HG03432 (cell line): ENCODE measurements at regions not wholly inside any gene's neighbourhood (a gene's known extent, or its start where the extent isn't known, plus 50 kb on each side); places are given as distances from the start of the nearest gene placed in this dataset.
"Not testable (repeated sequence)": the region's sequence is repeated elsewhere in the genome, so short reads cannot be mapped to it uniquely, and the experiment has no call there.

ENCODE experiments used
- ATAC-seq: cut with Tn5 transposase; IDR thresholded peaks from one replicate; pipeline ENCODE4 v1.9.1; 2021; ENCODE audit warnings: mild to moderate bottlenecking, moderate library complexity; ENCODE audit not compliant: unreplicated experiment

- no peak for ATAC-seq
These were observed 195.5 kb upstream of the MBL2 start for GRCh38 chr10:52967806-52968795.

GRCh38 chr10:52966904-52967303 lies 194.3 kb upstream of the MBL2 start:
- ATAC-seq, result no peak

GRCh38 chr10:52965938-52966401 lies 193.4 kb upstream of the MBL2 start:
- peak; percentile 98 for ATAC-seq

- ATAC-seq, result peak; percentile 16
These were observed 192.9 kb upstream of the MBL2 start for GRCh38 chr10:52965509-52965908.

- ATAC-seq, result no peak
These were observed 188.7 kb upstream of the MBL2 start for GRCh38 chr10:52961323-52961722.

- ATAC-seq, result no peak
These were observed 187.2 kb upstream of the MBL2 start for GRCh38 chr10:52959810-52960209.

GRCh38 chr10:52956861-52957260 lies 184.3 kb upstream of the MBL2 start:
- peak; percentile 60 for ATAC-seq

- no peak for ATAC-seq
These were observed 183.9 kb upstream of the MBL2 start for GRCh38 chr10:52956461-52956860.

GRCh38 chr10:52955337-52955736 lies 182.8 kb upstream of the MBL2 start:
- no peak for ATAC-seq

- ATAC-seq, result no peak
These were observed 181.8 kb upstream of the MBL2 start for GRCh38 chr10:52954407-52954806.

GRCh38 chr10:52952391-52953055 lies 179.9 kb upstream of the MBL2 start:
- no peak for ATAC-seq

GRCh38 chr10:52951824-52952223 lies 179.2 kb upstream of the MBL2 start:
- peak; percentile 99 for ATAC-seq

GRCh38 chr10:52950578-52950977 lies 178.0 kb upstream of the MBL2 start:
- no peak for ATAC-seq

- ATAC-seq, result no peak
These were observed 177.3 kb upstream of the MBL2 start for GRCh38 chr10:52949899-52950298.

- no peak for ATAC-seq
These were observed 173.9 kb upstream of the MBL2 start for GRCh38 chr10:52946486-52946885.

GRCh38 chr10:52945521-52945920 lies 172.9 kb upstream of the MBL2 start:
- not testable (repeated sequence) for ATAC-seq

GRCh38 chr10:52940921-52941320 lies 168.3 kb upstream of the MBL2 start:
- ATAC-seq, result no peak

- no peak for ATAC-seq
These were observed 167.3 kb upstream of the MBL2 start for GRCh38 chr10:52939894-52940293.

- no peak for ATAC-seq
These were observed 161.2 kb upstream of the MBL2 start for GRCh38 chr10:52933748-52934147.

GRCh38 chr10:52927678-52928077 lies 155.1 kb upstream of the MBL2 start:
- ATAC-seq, result no peak

GRCh38 chr10:52923520-52923919 lies 150.9 kb upstream of the MBL2 start:
- ATAC-seq, result no peak
